SK-N-SH (cell line): ENCODE measurements at regions not wholly inside any gene's neighbourhood (a gene's known extent, or its start where the extent isn't known, plus 50 kb on each side); places are given as distances from the start of the nearest gene placed in this dataset.

Source experiments
- CTCF ChIA-PET: fragments of 300-600, 350-600 bp; formaldehyde crosslinking; extraction: SDS; loops from one replicate; lab custom pipeline; 2021; lab: Yijun Ruan, JAX
- POLR2A ChIA-PET: fragments of 350-600 bp; sonication (Branson Sonifier 250); formaldehyde crosslinking; extraction: SDS; loops from one replicate; lab custom pipeline; 2020; ENCODE audit warnings: antibody characterized with exemption, inconsistent platforms; lab: Yijun Ruan, JAX
- DNase-seq: peaks from one replicate; pipeline ENCODE4 v3.0.0; 2012
- H2AFZ ChIP-seq: fragments of 200-600 bp; sonication (generic); 2 replicates; pipeline ENCODE4 v1.8.1; 2016; ENCODE audit warnings: antibody characterized with exemption, mild to moderate bottlenecking, low read depth
- H3F3A ChIP-seq: fragments of 200-600 bp; sonication (generic); replicated peaks from 2 replicates; pipeline ENCODE3; 2016; ENCODE audit warnings: antibody characterized with exemption, mild to moderate bottlenecking; ENCODE audit not compliant: insufficient read depth
- H3K27ac ChIP-seq, 2 experiments: fragments of 200-500 bp in 1 of 2; fragments of 200-600 bp in 1 of 2; sonication (Bioruptor generic) in 1 of 2; sonication (generic), shearing (Covaris generic) in 1 of 2; 2 replicates each; pipeline versions ENCODE4 v1.5.1 to v1.6.1; 2014 to 2016; ENCODE audit warnings: low read depth in 2 of 2, inconsistent platforms in 1 of 2, low read length in 1 of 2, mild to moderate bottlenecking in 1 of 2, mixed read lengths in 1 of 2
- H3K27me3 ChIP-seq: fragments of 200-600 bp; sonication (generic), shearing (Covaris generic); 2 replicates; pipeline ENCODE4 v1.6.1; 2016; ENCODE audit warnings: mixed run types; ENCODE audit not compliant: insufficient read depth
- H3K36me3 ChIP-seq, 2 experiments: fragments of 200-500 bp in 1 of 2; fragments of 200-600 bp in 1 of 2; sonication (Bioruptor generic) in 1 of 2; sonication (generic) in 1 of 2; replicated peaks in 1 of 2; 2 replicates each; pipeline versions ENCODE3 to v1.5.1; 2014 to 2016; ENCODE audit warnings: low read length in 1 of 2, mild to moderate bottlenecking in 1 of 2; ENCODE audit not compliant: insufficient read depth in 2 of 2, control insufficient read depth in 1 of 2
- H3K4me1 ChIP-seq, 2 experiments: fragments of 200-500 bp in 1 of 2; fragments of 200-600 bp in 1 of 2; sonication (Bioruptor generic) in 1 of 2; sonication (generic), shearing (Covaris generic) in 1 of 2; 2 replicates each; pipeline versions ENCODE4 v1.5.1 to v1.6.1; 2014 to 2016; ENCODE audit warnings: low read depth in 1 of 2, low read length in 1 of 2, mixed run types in 1 of 2; ENCODE audit not compliant: insufficient read depth in 2 of 2, control insufficient read depth in 1 of 2
- H3K4me2 ChIP-seq: fragments of 200-600 bp; sonication (generic), shearing (Covaris generic); 2 replicates; pipeline ENCODE4 v1.6.1; 2017; ENCODE audit warnings: mixed run types
- H3K4me3 ChIP-seq, 2 experiments: fragments of 200-500 bp in 1 of 2; fragments of 200-600 bp in 1 of 2; sonication (Bioruptor generic) in 1 of 2; sonication (generic), shearing (Covaris generic) in 1 of 2; 2 replicates each; pipeline versions ENCODE4 v1.5.1 to v1.8.1; 2014 to 2016; ENCODE audit warnings: low read depth in 2 of 2, inconsistent platforms in 1 of 2, low read length in 1 of 2, mild to moderate bottlenecking in 1 of 2, mixed read lengths in 1 of 2, moderate library complexity in 1 of 2
- H3K79me2 ChIP-seq: fragments of 200-600 bp; sonication (generic); 2 replicates; pipeline ENCODE4 v1.8.1; 2017; ENCODE audit warnings: mild to moderate bottlenecking; ENCODE audit not compliant: insufficient read depth
- H3K9ac ChIP-seq: fragments of 200-600 bp; sonication (generic); 2 replicates; pipeline ENCODE4 v1.6.1; 2017; ENCODE audit warnings: mixed run types
- H3K9me2 ChIP-seq: fragments of 200-600 bp; sonication (generic); 2 replicates; pipeline ENCODE4 v1.6.1; 2017; ENCODE audit warnings: mixed run types
- H3K9me3 ChIP-seq: fragments of 200-600 bp; sonication (generic); 2 replicates; pipeline ENCODE4 v1.6.1; 2017; ENCODE audit warnings: mixed run types, mild to moderate bottlenecking, moderate library complexity
- H4K20me1 ChIP-seq: fragments of 200-600 bp; sonication (generic); 2 replicates; pipeline ENCODE4 v1.6.1; 2017; ENCODE audit warnings: mild to moderate bottlenecking, mixed run types; ENCODE audit not compliant: insufficient read depth
- ELF1 ChIP-seq: IDR thresholded peaks from 2 replicates; pipeline ENCODE4 v1.4.0; 2012
- EP300 ChIP-seq, 2 experiments: IDR thresholded peaks; 2 replicates each; pipeline versions ENCODE4 v1.4.0 to v1.6.1; 2012; ENCODE audit warnings: borderline replicate concordance in 1 of 2, low read depth in 1 of 2, low read length in 1 of 2
- EZH2phosphoT487 ChIP-seq: fragments of 200-600 bp; sonication (generic); IDR thresholded peaks from 2 replicates; pipeline ENCODE4 v1.6.1; 2017; ENCODE audit warnings: low read depth, mixed run types, mild to moderate bottlenecking, antibody characterized with exemption, moderate library complexity, borderline replicate concordance
- FOXJ3 ChIP-seq: sonication (generic); formaldehyde crosslinking; IDR thresholded peaks from 2 replicates; pipeline ENCODE4 v1.5.1; 2020; ENCODE audit warnings: mild to moderate bottlenecking, missing genetic modification reagents
- GATA2 ChIP-seq: sonication (generic); formaldehyde crosslinking; IDR thresholded peaks from 2 replicates; pipeline ENCODE4 v1.5.0; 2020; ENCODE audit warnings: mild to moderate bottlenecking, missing genetic modification reagents
- MAX ChIP-seq: IDR thresholded peaks from 2 replicates; pipeline ENCODE4 v1.4.0; 2012; ENCODE audit warnings: low read depth
- NFIC ChIP-seq: IDR thresholded peaks from 2 replicates; pipeline ENCODE4 v1.4.0; 2012; ENCODE audit warnings: borderline replicate concordance
- PBX3 ChIP-seq: IDR thresholded peaks from 2 replicates; pipeline ENCODE4; 2012
- POLR2AphosphoS5 ChIP-seq: IDR thresholded peaks from 2 replicates; pipeline ENCODE4 v1.6.1; 2012; ENCODE audit warnings: low read depth, low read length
- RAD21 ChIP-seq: IDR thresholded peaks from 2 replicates; pipeline ENCODE4 v1.6.1; 2012; ENCODE audit warnings: mild to moderate bottlenecking, low read length
- REST ChIP-seq: IDR thresholded peaks from 2 replicates; pipeline ENCODE4 v1.6.1; 2012; ENCODE audit warnings: mild to moderate bottlenecking, low read depth, low read length, moderate library complexity
- SIN3A ChIP-seq: IDR thresholded peaks from 2 replicates; pipeline ENCODE4 v1.6.1; 2012; ENCODE audit warnings: low read depth, mild to moderate bottlenecking, low read length, moderate library complexity, borderline replicate concordance
- TAF1 ChIP-seq: IDR thresholded peaks from 2 replicates; pipeline ENCODE4 v1.6.1; 2012; ENCODE audit warnings: low read depth, mild to moderate bottlenecking, low read length, moderate library complexity, borderline replicate concordance
- TCF12 ChIP-seq: IDR thresholded peaks from 2 replicates; pipeline ENCODE4 v1.4.0; 2012
- USF1 ChIP-seq: IDR thresholded peaks from 2 replicates; pipeline ENCODE4 v1.4.0; 2012; ENCODE audit warnings: low read depth, borderline replicate concordance
- USF2 ChIP-seq: fragments of 150-350 bp; IDR thresholded peaks from 2 replicates; pipeline ENCODE4 v1.6.1; 2017; ENCODE audit warnings: antibody characterized with exemption, low read length, low read depth, borderline replicate concordance
- YY1 ChIP-seq: IDR thresholded peaks from 2 replicates; pipeline ENCODE4 v1.4.0; 2012; ENCODE audit warnings: low read depth, mild to moderate bottlenecking
- WGBS: methylation state at CpG from one replicate; pipeline ENCODE4 v1.1.6; 2017; ENCODE audit warnings: low lambda C conversion rate; 5-methylcytosine and 5-hydroxymethylcytosine counted together

- no peak overlapping the region for H3K4me2 ChIP-seq
- DNase-seq = no peak
- no peaks in the 10 kb centered on the region for H3K79me2 ChIP-seq
- H3K27me3 ChIP-seq = no peaks in the 10 kb centered on the region
- H3K9me2 ChIP-seq = no peaks in the 10 kb centered on the region
- ChIA-PET CTCF (interaction anchor here (1.2 kb wide), 1 partner anchor 16 kb away, joined by 3 read pairs; no protein-coding TSS in a partner anchor), POLR2A (no interaction called here)
- H3K36me3 ChIP-seq = no peaks in the 10 kb centered on the region
- no peaks in the 10 kb centered on the region for H4K20me1 ChIP-seq
- TF ChIP-seq EZH2phosphoT487 (no peak), MAX (no peak), GATA2 (CRISPR knock-in tag) (no peak), USF1 (no peak), NFIC (no peak), SIN3A (no peak), PBX3 (no peak), YY1 (no peak), POLR2AphosphoS5 (no peak), REST (no peak), TAF1 (no peak), TCF12 (no peak), EP300 (IDR thresholded peaks at IDR 0.05; ENCODE audit: borderline replicate concordance in 1 of 2, low read depth in 1 of 2, low read length in 1 of 2) (no peak), RAD21 (no peak), ELF1 (no peak), USF2 (no peak), FOXJ3 (CRISPR knock-in tag) (no peak)
- H3K4me3 ChIP-seq = no peak overlapping the region
- no peak overlapping the region for H3K27ac ChIP-seq
- H3K4me1 ChIP-seq = no peaks in the 10 kb centered on the region
- no peak overlapping the region for H3K9ac ChIP-seq
- WGBS = 67% methylated on average over 3 of the region's 3 CpGs
- no peak overlapping the region for H2AFZ ChIP-seq
- H3F3A ChIP-seq = no peaks in the 10 kb centered on the region
- H3K9me3 ChIP-seq = no peaks in the 10 kb centered on the region
Observed at GRCh38 chr5:57042524-57042931, 90.6 kb upstream of the MIER3 start.
